Activated naive CD4-positive, alpha-beta T cell treated with anti-CD3 and anti-CD28 coated beads for 36 hours (primary cell): ENCODE measurements at regions not wholly inside any gene's neighbourhood (a gene's known extent, or its start where the extent isn't known, plus 50 kb on each side); places are given as distances from the start of the nearest gene placed in this dataset.

Experiments used
- CTCF ChIA-PET: fragments of 350-600 bp; sonication (Branson Sonifier 250); formaldehyde crosslinking; loops from one replicate; lab custom pipeline; 2021; ENCODE audit warnings: antibody characterized with exemption; lab: Charles Lee
- DNase-seq: peaks from one replicate; pipeline ENCODE4 v3.0.0-alpha.2; 2020
- H3K27ac Mint-ChIP-seq: one replicate; pipeline ENCODE4 v1.8.0; 2021; ENCODE audit warnings: mild to moderate bottlenecking, mixed read lengths
- H3K27me3 Mint-ChIP-seq: one replicate; pipeline ENCODE4 v1.8.0; 2021; ENCODE audit warnings: low read depth, mixed read lengths
- H3K36me3 Mint-ChIP-seq: one replicate; pipeline ENCODE4 v1.8.0; 2021; ENCODE audit warnings: low read depth, mixed read lengths
- H3K4me1 Mint-ChIP-seq: one replicate; pipeline ENCODE4 v1.8.0; 2021; ENCODE audit warnings: low read depth, mixed read lengths
- H3K4me3 Mint-ChIP-seq: one replicate; pipeline ENCODE4 v1.8.0; 2021; ENCODE audit warnings: mild to moderate bottlenecking, moderate library complexity, mixed read lengths
- H3K9me3 Mint-ChIP-seq: one replicate; pipeline ENCODE4 v1.8.0; 2021; ENCODE audit warnings: mixed read lengths
- intact Hi-C: fragments of 100-400 bp; cut with micrococcal nuclease; formaldehyde crosslinking; loops from one replicate; pipeline ENCODE4 v1.15.1; 2023

DNA sequence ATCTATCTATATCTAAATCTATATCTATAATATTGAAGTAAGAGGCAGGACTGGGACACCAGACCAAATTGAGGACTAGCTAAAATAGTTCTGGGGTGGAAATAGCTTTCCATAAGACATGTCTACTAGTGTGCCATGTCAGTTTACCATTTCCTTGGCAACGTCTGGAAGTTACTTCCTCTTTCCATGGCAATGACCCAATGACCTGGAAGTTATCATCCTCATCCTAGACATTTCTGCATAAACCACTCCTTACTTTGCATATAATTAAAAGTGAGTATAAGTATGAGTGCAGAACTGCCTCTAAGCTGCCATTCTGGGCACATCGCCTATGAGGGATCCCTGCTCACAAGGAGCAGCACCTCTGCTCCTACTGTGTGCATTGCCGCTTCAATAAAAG lies 734.0 kb upstream of the GCFC2 start:
- Mint-ChIP-seq H3K4me1 (no peaks in the 10 kb centered on the region), H3K27ac (no peak overlapping the region), H3K36me3 (no peaks in the 10 kb centered on the region), H3K27me3 (no peaks in the 10 kb centered on the region), H3K4me3 (no peak overlapping the region), H3K9me3 (peaks cover 19% of the 10 kb centered on the region)
- DNase-seq: no peak
- intact Hi-C loops: no loop called here
- CTCF ChIA-PET: no interaction called here

DNA sequence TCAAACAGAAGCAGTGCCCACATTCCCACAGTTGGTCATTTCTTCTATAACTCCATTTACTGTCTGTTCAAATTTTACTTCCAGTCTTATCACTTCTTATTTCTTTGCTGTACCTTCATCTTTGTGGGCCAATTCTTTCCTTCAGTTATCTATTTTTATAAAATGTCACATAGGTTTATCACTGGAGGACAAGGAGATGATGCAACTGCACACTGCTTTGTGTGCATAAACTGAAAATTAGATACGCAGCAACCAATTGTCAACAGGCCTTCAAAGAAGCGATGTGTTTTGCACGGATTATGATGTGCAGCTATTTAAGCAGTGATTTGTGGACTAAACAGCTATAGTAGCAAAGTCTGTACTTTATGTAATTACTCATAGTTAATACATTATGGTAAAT lies 726.8 kb upstream of the GCFC2 start:
- no peaks in the 10 kb centered on the region for H3K27me3 Mint-ChIP-seq
- no peak for DNase-seq
- no peaks in the 10 kb centered on the region for H3K4me1 Mint-ChIP-seq
- H3K27ac Mint-ChIP-seq: no peak overlapping the region
- intact Hi-C loops: no loop called here
- no peak overlapping the region for H3K4me3 Mint-ChIP-seq
- CTCF ChIA-PET: no interaction called here
- H3K9me3 Mint-ChIP-seq: peaks cover under 1% of the 10 kb centered on the region
- no peaks in the 10 kb centered on the region for H3K36me3 Mint-ChIP-seq

DNA sequence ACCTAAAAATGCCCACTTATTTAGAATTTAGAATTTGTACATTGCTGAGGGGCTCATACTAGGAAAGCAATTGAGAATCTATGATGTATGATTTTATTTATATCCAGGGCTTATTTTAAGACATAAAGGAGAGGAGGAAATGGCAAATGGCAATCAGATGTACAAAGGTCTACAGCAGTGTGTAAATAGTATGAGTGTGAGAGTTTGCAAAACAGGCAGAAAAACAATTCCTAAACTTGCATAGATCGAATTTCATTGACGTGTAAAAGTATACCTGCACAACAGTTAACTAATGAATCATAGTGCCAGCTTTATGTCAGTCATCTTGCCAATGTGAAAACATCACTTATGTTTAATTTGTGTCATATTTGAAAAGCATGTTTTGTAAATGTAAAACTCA lies 718.7 kb upstream of the GCFC2 start:
- Mint-ChIP-seq H3K27ac (no peak overlapping the region), H3K4me1 (no peaks in the 10 kb centered on the region), H3K4me3 (no peak overlapping the region), H3K36me3 (no peaks in the 10 kb centered on the region), H3K27me3 (no peaks in the 10 kb centered on the region), H3K9me3 (peaks cover 2% of the 10 kb centered on the region)
- intact Hi-C loops: no loop called here
- CTCF ChIA-PET: no interaction called here
- no peak for DNase-seq

DNA sequence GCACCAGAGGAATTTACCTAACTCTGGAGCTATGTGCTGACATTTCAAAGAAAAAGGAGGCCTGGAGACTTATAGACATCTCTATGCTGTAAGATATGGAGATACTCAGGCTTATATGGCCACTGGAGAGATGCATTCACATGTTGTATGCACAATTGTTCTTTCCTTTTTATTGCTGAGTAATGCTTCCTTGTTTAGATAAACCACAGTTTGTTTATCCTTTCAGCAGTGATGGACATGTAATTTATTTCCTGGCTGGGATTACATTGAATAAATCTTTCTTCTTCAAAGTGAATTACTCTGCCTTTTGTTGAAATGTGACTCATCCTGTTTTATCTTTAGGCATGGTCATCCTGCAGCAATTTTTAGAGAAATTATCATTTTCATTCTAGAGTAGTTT lies 716.7 kb upstream of the GCFC2 start:
- Mint-ChIP-seq H3K36me3 (no peaks in the 10 kb centered on the region), H3K27me3 (no peaks in the 10 kb centered on the region), H3K9me3 (peaks cover 2% of the 10 kb centered on the region), H3K27ac (no peak overlapping the region), H3K4me1 (no peaks in the 10 kb centered on the region), H3K4me3 (no peak overlapping the region)
- CTCF ChIA-PET: no interaction called here
- intact Hi-C loops: no loop called here
- no peak for DNase-seq

DNA sequence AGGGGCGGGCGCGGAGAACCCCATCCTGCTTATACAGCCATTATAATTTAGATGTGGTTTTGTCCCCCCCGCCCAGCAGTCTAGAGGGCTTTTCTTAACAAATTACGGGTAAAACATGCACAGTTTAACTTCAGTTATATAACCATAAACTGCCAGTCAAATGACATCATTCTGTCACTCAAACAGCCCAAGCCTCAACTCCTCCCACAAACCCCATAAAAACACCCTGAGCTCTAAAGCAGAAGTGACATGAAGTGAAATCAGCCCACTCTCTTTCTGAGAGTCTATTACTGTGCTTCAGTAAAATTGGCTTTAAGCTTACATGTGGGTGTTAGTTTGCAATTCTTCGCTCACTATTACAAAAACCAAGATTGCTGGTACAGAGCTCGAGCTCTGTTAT lies 705.1 kb upstream of the GCFC2 start:
- Mint-ChIP-seq H3K36me3 (no peaks in the 10 kb centered on the region), H3K4me3 (no peak overlapping the region), H3K27ac (no peak overlapping the region), H3K9me3 (peaks cover 12% of the 10 kb centered on the region), H3K27me3 (no peaks in the 10 kb centered on the region), H3K4me1 (no peaks in the 10 kb centered on the region)
- intact Hi-C loops: no loop called here
- DNase-seq: no peak
- CTCF ChIA-PET: no interaction called here

DNA sequence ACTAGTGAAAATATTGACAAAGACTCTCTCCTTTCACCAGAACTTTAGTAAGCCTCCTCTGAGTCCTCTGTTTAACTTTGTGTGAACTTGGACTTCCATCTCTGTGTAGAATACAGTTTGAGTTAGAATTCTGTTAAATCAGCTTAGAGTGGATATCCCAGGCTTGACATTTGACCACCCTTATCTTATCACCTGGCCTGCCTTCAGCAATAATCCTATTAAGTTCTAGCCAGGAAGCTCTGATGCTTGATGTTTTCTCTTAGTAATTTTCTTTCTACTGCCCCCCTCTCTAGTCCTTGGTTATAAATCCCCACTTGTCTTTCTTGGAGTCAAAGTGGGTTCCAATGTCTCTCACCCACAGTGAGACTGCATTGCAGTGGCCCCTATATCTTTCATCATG lies 702.7 kb upstream of the GCFC2 start:
- intact Hi-C loops: no loop called here
- H3K36me3 Mint-ChIP-seq: no peaks in the 10 kb centered on the region
- CTCF ChIA-PET: interaction anchor here (0.7 kb wide), 1 partner anchor 622 kb away, joined by 3 read pairs; no protein-coding TSS in a partner anchor

DNA sequence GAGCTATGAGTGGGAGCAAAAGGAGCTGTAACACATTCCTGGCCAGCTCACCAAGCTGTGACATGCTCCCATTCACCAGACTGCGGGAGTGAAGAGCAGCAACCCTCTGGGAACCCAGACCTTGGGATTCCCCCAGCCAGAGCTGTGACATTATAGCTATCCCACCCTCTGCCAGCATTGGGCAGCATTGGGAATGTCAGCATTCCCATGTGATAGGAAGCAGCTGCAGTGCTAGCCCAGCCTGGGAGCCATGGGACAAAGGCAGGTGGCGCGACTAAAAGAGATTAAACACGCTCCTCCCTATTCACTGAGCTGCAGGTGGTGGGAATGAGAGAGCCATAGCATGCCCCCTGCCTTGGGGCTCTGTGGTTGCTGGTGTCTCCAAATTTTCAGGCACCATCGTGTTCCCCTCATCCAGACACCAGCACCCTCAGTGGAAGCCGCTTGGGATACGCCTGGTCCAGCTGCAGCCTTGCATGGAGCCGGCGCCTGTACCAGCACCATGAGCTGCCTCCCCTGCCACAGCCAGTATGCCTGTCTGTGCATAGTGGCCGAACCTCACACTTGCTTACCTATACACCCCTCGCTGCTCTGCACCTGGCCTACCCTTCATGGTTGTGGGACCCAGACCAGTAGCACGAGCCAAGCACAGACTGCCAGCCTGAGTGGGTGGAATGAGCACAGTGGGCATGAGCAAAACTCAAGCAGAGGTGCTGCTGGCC lies 695.6 kb upstream of the GCFC2 start:
- no peaks in the 10 kb centered on the region for H3K27me3 Mint-ChIP-seq
- intact Hi-C loops: no loop called here
- peaks cover 8% of the 10 kb centered on the region for H3K9me3 Mint-ChIP-seq
- CTCF ChIA-PET: no interaction called here
- H3K4me1 Mint-ChIP-seq: no peaks in the 10 kb centered on the region
- no peak for DNase-seq
- H3K4me3 Mint-ChIP-seq: no peak overlapping the region
- H3K36me3 Mint-ChIP-seq: no peaks in the 10 kb centered on the region
- no peak overlapping the region for H3K27ac Mint-ChIP-seq

More for the DNA sequence above, 702.7 kb upstream of the GCFC2 start:
- no peak overlapping the region for H3K27ac Mint-ChIP-seq
- no peak overlapping the region for H3K4me3 Mint-ChIP-seq
- peaks cover 12% of the 10 kb centered on the region for H3K9me3 Mint-ChIP-seq
- no peak for DNase-seq
- no peaks in the 10 kb centered on the region for H3K4me1 Mint-ChIP-seq
- no peaks in the 10 kb centered on the region for H3K27me3 Mint-ChIP-seq

DNA sequence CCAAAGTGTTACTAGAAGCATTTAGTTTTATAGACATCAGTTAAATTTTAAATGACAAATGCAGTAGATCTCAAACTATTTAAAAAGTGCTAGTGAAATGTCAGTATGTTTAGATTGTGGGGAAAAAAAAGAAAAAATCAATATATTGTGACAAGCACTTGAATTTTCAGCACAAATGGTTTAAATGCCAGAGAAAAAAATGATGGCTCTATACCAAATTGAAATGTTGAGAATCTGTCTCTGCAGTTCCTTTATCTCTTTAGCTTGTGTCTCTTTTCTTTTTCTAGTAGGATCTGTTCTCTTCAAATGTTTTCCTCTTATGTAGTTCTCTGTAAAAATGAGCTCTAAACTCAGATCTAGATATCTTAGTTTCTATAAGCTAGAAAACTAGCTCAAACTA lies 682.6 kb upstream of the GCFC2 start:
- CTCF ChIA-PET: no interaction called here
- no peaks in the 10 kb centered on the region for H3K4me1 Mint-ChIP-seq
- intact Hi-C loops: no loop called here
- no peak for DNase-seq
- H3K36me3 Mint-ChIP-seq: no peaks in the 10 kb centered on the region
- H3K4me3 Mint-ChIP-seq: no peak overlapping the region
- H3K27ac Mint-ChIP-seq: no peak overlapping the region
- H3K27me3 Mint-ChIP-seq: no peaks in the 10 kb centered on the region
- peaks cover 2% of the 10 kb centered on the region for H3K9me3 Mint-ChIP-seq

DNA sequence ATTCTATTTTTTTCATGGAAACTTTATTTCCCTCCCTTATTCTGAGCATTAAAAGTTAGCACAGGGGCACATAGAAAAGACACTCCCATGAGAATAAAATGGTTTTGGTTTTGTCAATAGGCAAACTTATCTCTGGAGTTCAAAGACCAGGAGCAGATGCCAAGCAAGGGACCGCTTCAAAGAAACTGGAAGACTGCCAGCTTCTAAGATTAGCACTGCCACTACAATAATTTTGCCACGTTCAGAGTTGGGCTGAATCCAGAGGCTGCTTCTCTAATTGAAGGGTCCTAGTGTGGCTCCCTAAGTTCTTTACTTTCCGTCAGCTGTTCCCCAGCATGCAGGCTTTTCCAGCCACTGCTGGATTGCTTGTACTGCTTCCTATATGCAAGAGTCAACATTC lies 681.0 kb upstream of the GCFC2 start:
- no peak overlapping the region for H3K27ac Mint-ChIP-seq
- DNase-seq: no peak
- H3K27me3 Mint-ChIP-seq: no peaks in the 10 kb centered on the region
- CTCF ChIA-PET: no interaction called here
- H3K4me3 Mint-ChIP-seq: no peak overlapping the region
- peaks cover 2% of the 10 kb centered on the region for H3K9me3 Mint-ChIP-seq
- H3K4me1 Mint-ChIP-seq: no peaks in the 10 kb centered on the region
- H3K36me3 Mint-ChIP-seq: no peaks in the 10 kb centered on the region
- intact Hi-C loops: no loop called here

DNA sequence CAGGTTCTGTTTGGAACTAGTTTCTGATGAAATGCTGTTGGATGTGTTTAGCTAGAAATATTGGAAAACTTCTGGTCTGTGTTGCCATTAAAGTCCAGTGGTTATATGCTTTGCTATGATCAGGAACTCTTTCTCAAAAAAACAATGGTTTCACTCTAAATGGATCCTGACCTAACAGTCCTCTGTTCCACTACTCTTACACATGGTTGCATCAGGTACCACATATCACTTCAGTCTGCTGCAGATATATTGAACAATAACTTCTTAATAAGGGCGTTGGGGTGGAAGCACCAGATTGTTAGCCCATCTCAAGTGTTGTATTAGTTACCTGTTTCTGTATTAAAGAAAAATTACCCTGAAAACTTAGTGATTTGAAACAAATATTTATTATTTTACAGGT lies 676.6 kb upstream of the GCFC2 start:
- CTCF ChIA-PET: no interaction called here
- H3K9me3 Mint-ChIP-seq: peaks cover 2% of the 10 kb centered on the region
- H3K27ac Mint-ChIP-seq: no peak overlapping the region
- no peaks in the 10 kb centered on the region for H3K4me1 Mint-ChIP-seq
- no peak for DNase-seq
- no peak overlapping the region for H3K4me3 Mint-ChIP-seq
- no peaks in the 10 kb centered on the region for H3K36me3 Mint-ChIP-seq
- intact Hi-C loops: no loop called here
- no peaks in the 10 kb centered on the region for H3K27me3 Mint-ChIP-seq

DNA sequence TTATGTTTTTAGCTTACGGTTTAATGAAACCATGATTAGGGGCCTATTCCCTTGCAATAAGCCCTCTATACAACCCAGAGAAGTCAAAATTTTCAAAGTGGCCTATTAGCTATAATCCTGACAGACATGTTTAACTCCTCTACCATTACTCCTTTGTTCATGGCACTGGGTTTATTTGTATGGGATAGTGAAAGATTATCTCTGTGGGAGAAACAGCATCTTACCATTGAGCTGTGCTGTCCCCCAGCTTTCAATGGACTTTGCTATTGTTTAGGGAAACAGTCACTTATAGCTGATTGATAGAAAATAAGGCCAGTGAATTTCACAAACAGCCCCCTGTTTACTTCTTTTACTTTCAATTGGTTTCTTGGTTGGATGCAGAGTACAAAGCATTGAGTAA lies 675.2 kb upstream of the GCFC2 start:
- no peak overlapping the region for H3K4me3 Mint-ChIP-seq
- DNase-seq: no peak
- H3K4me1 Mint-ChIP-seq: no peaks in the 10 kb centered on the region
- H3K36me3 Mint-ChIP-seq: no peaks in the 10 kb centered on the region
- CTCF ChIA-PET: no interaction called here
- H3K27ac Mint-ChIP-seq: no peak overlapping the region
- peaks cover 2% of the 10 kb centered on the region for H3K9me3 Mint-ChIP-seq
- intact Hi-C loops: no loop called here
- no peaks in the 10 kb centered on the region for H3K27me3 Mint-ChIP-seq

DNA sequence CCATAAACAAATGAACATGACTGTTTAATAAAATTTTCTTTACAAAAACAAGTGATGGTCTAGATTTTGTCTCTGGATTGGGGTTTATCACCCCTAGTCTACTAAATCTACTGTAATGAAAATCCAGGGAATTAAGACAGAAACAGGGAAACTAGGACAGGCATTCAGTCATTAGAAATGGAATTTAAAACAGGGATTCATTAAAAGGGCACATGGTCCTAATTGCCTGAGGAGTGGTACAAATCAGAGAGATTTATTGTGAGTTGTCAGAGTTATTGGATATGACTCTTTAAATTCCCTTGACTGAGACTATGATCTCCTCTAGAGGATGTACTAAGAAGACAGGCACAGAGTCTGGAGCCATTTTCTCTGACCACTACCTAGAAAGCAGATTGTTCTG lies 670.9 kb upstream of the GCFC2 start:
- Mint-ChIP-seq H3K27ac (no peak overlapping the region), H3K36me3 (no peaks in the 10 kb centered on the region), H3K4me1 (no peaks in the 10 kb centered on the region), H3K27me3 (no peaks in the 10 kb centered on the region), H3K4me3 (no peak overlapping the region), H3K9me3 (peaks cover 4% of the 10 kb centered on the region)
- no peak for DNase-seq
- intact Hi-C loops: no loop called here
- CTCF ChIA-PET: no interaction called here

DNA sequence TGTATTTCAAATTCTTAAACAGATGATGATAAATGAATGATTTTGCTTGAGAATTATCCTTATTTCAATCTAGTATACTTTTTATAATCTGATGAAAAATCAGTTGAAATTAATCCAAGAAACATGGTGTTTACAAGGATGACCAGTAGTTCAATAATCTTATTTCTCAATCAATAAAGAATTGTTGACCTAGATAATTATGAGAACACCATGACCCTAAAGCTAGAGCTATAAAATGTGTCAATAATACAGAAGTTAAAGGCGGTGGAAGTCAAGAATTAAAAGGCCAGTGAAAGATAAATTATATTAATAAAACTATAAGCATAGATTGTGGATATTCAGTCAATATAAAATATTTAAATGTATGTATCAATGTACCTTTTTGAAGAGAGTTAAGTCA lies 667.4 kb upstream of the GCFC2 start:
- CTCF ChIA-PET: no interaction called here
- Mint-ChIP-seq H3K9me3 (peaks cover 4% of the 10 kb centered on the region), H3K4me3 (no peak overlapping the region), H3K27ac (no peak overlapping the region), H3K36me3 (no peaks in the 10 kb centered on the region), H3K4me1 (no peaks in the 10 kb centered on the region), H3K27me3 (no peaks in the 10 kb centered on the region)
- no peak for DNase-seq
- intact Hi-C loops: no loop called here
